HG03103 (cell line): ENCODE measurements at regions not wholly inside any gene's neighbourhood (a gene's known extent, or its start where the extent isn't known, plus 50 kb on each side); places are given as distances from the start of the nearest gene placed in this dataset.
"Not testable (repeated sequence)": the region's sequence is repeated elsewhere in the genome, so short reads cannot be mapped to it uniquely, and the experiment has no call there.

Experiments used
- ATAC-seq: cut with Tn5 transposase; IDR thresholded peaks from one replicate; pipeline ENCODE4 v1.9.1; 2021; ENCODE audit warnings: low read depth; ENCODE audit not compliant: unreplicated experiment

- ATAC-seq = no peak
Measured at GRCh38 chr9:26673261-26673660, 219.3 kb downstream of the CAAP1 start.

- ATAC-seq = peak; percentile 69
Measured at GRCh38 chr9:26669701-26670670, 222.6 kb downstream of the CAAP1 start.

GRCh38 chr9:26667882-26668281, 224.7 kb downstream of the CAAP1 start:
- ATAC-seq = no peak

DNA sequence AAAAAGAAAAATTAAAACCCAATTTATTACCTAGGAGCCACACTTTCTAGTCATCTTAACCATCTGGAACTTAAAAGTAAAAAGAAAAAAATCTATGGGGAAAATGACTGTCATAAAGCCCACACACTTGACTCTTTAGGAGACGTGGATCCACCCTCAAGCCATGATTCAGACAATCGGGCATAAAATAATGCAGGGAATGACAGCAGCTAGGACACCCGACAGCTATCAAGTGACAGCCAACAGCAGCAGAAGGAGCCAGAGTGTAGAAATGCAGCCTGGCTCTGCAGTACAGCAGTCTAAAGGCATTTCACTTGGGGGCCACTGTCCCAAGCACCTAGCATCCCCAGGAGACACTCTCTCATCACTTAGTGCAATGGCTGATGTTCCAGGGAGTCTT, 226.9 kb downstream of the CAAP1 start:
- no peak for ATAC-seq

- not testable (repeated sequence) for ATAC-seq
Measured at GRCh38 chr9:26664087-26664773, 228.4 kb downstream of the CAAP1 start.

DNA sequence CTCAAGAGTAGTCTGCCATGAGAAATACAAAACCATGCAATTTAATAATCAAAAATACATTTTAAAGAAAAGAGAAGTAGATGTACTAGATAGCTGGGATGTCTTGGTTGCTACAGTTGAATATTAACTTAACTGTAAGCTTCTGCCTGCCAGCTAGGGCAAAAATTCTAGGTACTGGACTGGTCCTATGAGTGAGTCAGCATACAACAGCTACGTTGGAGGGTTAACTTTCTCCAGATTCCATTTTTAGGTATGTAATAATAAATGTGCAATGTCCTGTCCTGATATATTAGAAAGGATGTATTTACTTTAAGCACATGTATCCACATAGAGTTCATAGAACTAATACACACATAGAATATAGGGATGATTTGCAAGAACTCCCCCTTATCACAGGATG, 230.1 kb downstream of the CAAP1 start:
- no peak for ATAC-seq

- no peak for ATAC-seq
Measured at GRCh38 chr9:26658476-26658875, 234.1 kb downstream of the CAAP1 start.

- no peak for ATAC-seq
Measured at GRCh38 chr9:26657958-26658357, 234.6 kb downstream of the CAAP1 start.

DNA sequence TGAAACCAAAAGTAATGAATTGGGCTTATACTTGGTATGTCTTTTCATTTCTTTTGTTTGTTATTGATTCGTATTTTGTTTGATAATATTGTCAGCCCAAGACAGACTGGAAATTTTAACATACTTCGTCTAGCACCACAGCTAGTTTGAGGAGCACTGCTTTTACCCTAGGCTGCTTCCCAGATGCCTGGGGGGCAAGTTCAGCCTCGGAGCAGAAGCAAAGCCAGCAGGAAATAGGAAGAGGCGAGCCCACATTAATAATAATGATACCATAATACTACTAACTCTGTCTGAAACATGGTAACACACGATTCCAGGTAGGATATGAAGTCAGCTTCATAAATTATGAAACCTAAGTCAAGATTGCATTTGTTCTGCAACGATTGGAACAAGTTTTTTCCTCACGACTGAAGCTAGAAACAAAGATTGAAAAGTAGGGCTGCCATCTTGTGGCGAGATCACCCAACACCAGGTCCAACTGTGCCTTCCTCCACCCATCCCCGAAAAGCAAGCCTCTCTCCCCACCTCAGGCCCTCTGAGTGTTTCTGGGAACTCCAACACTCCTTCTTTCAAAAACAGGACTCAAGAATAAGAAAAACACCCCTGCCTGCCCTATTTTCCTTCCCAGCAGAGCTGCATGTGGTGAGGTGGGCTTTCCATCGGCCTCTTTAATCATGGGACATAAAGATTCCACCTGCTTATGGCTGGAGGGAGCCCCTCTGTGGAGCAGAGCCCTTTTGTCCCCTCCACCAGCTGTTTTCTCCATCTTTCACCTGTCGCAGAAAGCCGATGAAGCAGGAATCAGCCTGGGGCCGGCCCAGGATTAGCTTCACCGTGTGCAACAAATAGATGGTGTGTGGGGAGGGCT, 236.4 kb downstream of the CAAP1 start:
- ATAC-seq = no peak

GRCh38 chr9:26655166-26655565, 237.4 kb downstream of the CAAP1 start:
- ATAC-seq = no peak

DNA sequence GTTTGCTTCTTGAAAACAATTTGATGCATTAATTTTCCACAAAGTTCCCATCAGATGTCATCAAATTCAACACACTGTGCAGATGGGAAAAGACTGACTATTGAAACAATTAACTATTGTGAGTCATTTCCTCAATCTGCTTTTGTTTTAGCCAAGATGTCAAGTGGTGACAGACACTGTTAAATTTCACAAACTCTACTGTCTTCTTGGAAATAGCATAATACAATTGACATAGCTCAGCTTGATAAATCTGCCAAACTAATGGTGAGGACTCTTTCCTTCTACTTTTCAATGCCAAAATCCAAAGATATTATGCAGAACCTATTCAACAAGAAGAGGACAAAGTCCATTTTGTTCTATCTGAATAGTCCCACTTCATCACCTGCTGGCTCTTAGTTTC, 242.3 kb downstream of the CAAP1 start:
- ATAC-seq = no peak

DNA sequence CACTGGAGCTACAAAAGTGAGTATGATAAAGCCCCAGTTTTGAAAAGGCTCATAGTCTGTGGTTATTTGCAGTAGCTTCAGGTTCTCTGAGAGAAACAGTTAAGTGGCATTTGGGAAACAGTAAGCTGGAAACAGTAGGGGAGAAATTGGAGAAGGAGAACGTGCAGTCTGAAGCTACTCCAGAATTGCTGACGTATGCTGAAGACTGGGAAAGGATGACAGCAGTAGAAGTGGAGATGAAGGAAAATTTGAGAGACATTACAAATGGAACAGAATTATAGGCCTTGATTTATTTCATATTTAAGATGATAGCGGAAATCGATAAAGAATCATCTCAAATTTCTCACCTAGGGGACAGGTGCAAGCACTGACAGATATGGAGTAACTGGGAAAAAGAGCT, 248.8 kb downstream of the CAAP1 start:
- no peak for ATAC-seq

GRCh38 chr9:26639761-26640160, 252.8 kb downstream of the CAAP1 start:
- no peak for ATAC-seq

GRCh38 chr9:26637101-26637500, 255.5 kb downstream of the CAAP1 start:
- no peak for ATAC-seq

- ATAC-seq = not testable (repeated sequence)
Measured at GRCh38 chr9:26613851-26614350, 278.7 kb downstream of the CAAP1 start.

- no peak for ATAC-seq
Measured at GRCh38 chr9:26612211-26612610, 280.4 kb downstream of the CAAP1 start.

DNA sequence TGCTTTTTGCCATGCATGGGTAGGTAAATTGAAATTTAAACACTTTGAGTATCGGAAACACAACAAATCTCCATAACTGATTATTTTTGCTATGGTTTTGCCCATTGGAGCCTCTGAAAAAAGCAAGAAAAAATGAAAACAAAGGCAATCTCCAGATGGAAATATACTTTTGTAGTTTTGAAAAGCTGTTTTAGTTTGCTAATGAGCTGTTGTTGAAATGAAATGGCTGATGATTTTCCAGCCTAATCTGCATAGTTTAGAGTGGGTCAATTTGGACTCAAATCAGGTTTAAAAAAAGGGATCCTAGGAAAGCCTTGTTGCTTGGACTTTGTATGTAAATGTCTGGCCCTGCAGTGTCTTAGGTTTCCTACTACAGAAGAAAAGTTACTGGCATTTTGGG, 285.8 kb downstream of the CAAP1 start:
- ATAC-seq = no peak

- ATAC-seq = no peak
Measured at GRCh38 chr9:26605367-26605766, 287.2 kb downstream of the CAAP1 start.

- ATAC-seq = no peak
Measured at GRCh38 chr9:26604076-26604662, 288.4 kb downstream of the CAAP1 start.

DNA sequence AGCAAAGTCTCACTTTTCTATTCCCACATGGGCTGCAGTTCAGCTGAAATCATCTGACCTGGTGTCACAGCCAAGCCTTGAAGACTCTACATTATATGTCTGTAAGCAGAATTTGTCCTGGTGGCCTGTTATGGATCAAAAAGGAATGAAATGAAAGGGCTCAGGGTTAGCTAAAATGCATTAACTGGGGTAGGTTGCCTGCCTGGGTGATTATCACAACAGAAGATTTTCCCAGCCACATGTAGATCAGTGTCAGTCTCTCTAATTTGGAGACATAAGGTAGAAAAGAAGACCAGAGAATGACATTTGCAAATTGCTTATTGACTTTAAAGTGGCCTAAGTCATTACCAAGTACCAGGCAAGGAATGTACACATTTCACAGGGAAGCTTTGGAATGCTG, 289.0 kb downstream of the CAAP1 start:
- ATAC-seq = no peak
